ENCODE measurements at regions not wholly inside any gene's neighbourhood (a gene's known extent, or its start where the extent isn't known, plus 50 kb on each side); places are given as distances from the start of the nearest gene placed in this dataset.

DNA sequence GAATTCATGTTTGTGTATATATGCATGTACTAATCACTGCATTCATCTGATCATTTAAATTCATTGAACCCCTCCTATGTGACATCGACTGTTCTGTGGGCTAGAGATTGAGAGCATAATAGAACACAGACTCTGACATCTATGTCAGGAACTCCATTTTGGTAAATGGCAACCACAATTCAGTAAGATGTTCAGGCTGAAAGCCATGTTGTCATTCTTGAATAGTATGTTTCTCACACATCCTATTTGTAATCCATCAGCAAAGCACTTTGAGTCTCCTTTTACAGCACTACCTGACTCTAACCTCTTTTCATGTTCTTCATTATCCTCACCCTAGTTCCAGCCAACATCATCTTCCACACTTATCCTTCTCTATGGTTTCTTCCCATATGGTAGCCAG, 413.8 kb upstream of the MEX3C start:
- no peak for DNase-seq
- no peak for TF ChIP-seq POLR2A (IDR thresholded peaks at IDR 0.05; ENCODE audit: low read length)
- TF ChIP-seq GATA1 (IDR thresholded peaks at IDR 0.05; ENCODE audit: low read depth, low read length): no peak

DNA sequence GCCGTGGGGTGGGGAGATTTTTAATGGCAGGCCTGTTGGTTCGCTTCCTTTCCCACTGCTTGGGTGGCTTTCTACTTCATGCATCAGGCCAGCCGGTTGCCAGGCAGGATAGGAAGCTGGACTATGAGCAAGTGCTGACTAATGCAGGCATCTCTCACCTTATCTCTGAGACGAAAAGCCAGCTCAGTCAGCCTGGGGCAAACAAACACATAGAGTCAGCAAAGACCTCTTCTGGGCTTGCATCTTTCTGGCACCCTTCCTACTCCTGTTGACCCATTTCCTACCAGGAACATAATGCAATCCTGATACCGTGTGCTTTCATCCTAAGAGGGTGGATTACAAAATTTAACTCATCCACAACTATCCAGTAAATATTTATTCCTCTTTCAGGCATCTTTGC, 416.6 kb upstream of the MEX3C start:
- DNase-seq: no peak
- TF ChIP-seq GATA1 (IDR thresholded peaks at IDR 0.05; ENCODE audit: low read depth, low read length) (no peak), POLR2A (IDR thresholded peaks at IDR 0.05; ENCODE audit: low read length) (no peak)

DNA sequence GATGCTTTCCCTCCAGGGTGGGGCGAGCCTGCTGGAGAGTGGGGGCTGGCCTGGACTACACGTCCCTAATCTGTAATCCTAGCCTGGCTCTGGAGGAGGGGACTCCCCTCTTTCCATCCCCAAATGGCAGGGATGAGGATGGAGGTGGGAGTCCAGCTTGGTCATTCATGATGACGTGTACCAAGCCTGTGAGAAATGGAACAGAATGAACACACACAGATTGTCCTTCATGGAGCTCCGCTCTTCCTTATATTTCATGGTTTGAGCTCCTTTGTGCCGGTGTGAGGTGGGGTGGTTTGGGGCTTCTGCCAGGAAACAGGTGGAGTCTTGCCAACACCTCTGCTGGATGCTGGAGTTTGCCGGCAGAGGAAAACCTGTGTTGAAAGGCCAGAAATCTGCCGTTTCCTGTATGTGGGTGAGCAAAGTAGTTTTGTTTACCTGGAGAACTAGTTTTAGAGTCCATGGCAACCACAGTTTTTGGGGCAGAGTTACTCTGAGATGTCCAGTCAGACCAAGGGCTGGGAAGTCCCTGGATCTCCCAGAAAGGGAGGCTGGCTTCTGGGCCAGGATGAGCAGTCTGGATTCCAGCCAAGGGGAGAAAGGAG, 417.6 kb upstream of the MEX3C start:
- DNase-seq: no peak
- TF ChIP-seq GATA1 (IDR thresholded peaks at IDR 0.05; ENCODE audit: low read depth, low read length) (no peak), POLR2A (IDR thresholded peaks at IDR 0.05; ENCODE audit: low read length) (no peak)

DNA sequence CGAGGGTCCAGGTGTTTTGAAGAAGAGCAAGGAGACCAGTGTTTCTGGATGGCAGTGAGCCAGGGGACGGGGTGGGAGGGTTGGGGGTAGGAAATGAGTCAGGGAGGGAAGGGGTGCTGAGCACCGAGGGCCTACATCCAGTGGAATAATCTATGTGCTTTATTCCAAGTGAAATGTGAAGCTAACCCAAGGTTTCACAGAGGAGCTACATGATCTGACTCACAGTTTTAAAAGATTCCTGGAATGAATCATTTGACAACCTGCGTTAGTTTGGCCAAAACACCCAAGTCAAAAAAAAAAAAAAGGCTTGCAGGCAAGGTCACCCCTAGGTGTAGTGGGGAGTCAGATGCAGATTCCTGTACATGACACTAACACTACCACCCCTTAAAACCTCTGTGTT, 419.7 kb upstream of the MEX3C start:
- TF ChIP-seq GATA1 (IDR thresholded peaks at IDR 0.05; ENCODE audit: low read depth, low read length): no peak
- TF ChIP-seq POLR2A (IDR thresholded peaks at IDR 0.05; ENCODE audit: low read length): no peak

DNA sequence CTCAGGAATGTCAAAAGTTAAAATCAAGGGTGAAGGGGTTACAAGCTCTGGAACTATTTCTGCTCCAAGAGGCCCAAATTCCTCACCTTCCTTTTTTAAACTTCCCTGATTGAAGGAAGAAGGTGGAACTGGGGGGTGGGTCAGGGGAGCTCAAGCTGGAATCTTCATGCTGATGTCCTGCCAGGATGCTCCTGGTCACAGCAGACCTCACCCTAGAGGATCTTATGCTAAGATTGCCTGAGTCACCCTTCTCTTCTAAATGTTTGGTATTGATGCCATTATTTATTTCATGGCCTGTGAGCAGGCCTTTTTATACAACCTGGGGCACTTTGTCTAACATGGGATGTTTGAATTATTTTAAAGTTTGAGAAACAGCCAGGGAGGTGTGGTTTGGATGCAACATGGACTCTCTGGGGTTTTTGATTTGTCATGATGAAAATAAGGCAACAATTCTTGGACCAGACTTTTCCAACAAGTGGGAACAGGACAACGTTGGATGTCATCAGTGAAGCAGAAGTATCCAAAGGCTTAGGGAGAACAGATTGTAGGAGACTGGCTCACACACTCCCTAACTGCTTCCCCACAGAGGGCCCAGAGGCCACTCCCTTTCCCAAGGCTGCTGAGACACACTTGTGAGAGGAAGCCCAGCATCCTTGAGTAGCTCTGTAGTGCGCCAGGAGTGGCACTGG, 420.2 kb upstream of the MEX3C start:
- TF ChIP-seq POLR2A (IDR thresholded peaks at IDR 0.05; ENCODE audit: low read length) (no peak), GATA1 (IDR thresholded peaks at IDR 0.05; ENCODE audit: low read depth, low read length) (no peak)

More for the DNA sequence above, 419.7 kb upstream of the MEX3C start:
- no peak for DNase-seq

DNA sequence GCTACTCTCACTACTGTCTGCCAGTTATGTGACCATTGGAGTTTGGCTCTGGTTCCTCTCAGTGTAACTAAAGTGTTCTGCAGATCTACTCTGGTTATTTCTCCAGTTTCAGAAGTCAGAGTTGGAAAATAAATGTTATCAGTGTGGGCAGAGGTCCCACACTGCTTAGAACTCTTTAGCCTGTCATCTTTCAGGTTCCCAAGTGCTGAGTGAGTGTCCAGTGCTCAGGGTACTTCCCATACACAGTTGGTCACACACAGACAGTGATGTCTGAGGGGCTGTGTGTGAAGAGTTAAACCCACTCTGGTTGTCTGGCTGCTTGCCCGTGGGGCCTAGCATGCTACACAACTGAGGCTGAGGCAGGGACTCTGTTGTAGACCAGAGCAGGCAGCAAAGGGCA, 421.8 kb upstream of the MEX3C start:
- TF ChIP-seq POLR2A (IDR thresholded peaks at IDR 0.05; ENCODE audit: low read length): no peak
- no peak for TF ChIP-seq GATA1 (IDR thresholded peaks at IDR 0.05; ENCODE audit: low read depth, low read length)
- DNase-seq: no peak

More for the DNA sequence above, 420.2 kb upstream of the MEX3C start:
- DNase-seq: no peak

DNA sequence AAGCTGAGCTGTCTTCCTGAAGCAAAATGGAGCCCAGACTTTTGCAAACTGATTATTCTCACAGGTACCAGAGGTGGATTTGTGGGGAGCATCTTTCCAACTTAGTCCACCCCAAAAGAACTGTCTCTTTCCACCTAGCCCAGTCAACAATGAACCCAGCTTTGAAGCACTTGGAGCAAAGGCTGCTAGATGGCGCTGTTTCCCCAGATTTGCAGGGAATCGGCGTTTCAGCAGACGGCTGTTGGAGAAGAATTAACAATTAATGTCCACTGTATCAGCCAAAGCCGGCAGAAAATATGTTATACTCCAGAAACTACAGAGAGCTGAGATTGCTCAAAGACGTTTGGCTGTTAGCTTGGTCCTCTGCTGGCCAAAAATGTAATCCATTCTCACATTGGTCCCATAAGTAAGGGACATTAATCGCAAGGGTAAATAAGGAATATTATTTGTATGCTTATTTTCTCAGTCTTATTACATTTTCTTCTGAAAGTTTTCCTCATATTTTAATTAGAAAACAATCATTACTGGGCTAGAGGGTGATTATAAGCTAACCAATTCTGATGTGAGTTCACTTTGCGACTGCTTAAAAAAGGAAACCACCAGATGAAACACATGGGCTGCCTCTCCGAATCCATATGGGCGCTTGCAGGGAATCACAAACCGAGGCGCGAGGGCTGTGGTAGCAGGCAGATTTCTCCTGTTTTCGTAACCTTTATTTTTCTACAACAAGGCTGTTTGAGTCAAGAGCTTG, 423.8 kb upstream of the MEX3C start:
- TF ChIP-seq GATA1 (IDR thresholded peaks at IDR 0.05; ENCODE audit: low read depth, low read length) (no peak), POLR2A (IDR thresholded peaks at IDR 0.05; ENCODE audit: low read length) (no peak)
- DNase-seq: peak; percentile 48 to 73

DNA sequence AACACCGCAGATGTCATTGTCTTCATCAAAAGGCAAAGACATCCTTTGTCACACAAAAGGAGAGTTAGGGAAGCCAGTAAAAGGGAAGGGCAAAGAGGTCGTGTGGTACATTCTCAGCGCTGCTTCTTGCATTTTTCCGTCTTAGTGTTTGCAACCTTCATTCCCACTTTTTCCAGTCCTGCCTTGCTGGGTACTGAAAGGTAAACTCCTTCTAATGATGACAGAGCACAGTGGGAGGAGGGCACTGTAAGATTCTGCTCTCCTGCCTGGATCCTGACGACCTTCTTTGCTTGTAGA, 424.3 kb upstream of the MEX3C start:
- DNase-seq: no peak
- TF ChIP-seq POLR2A (IDR thresholded peaks at IDR 0.05; ENCODE audit: low read length): no peak
- no peak for TF ChIP-seq GATA1 (IDR thresholded peaks at IDR 0.05; ENCODE audit: low read depth, low read length)

DNA sequence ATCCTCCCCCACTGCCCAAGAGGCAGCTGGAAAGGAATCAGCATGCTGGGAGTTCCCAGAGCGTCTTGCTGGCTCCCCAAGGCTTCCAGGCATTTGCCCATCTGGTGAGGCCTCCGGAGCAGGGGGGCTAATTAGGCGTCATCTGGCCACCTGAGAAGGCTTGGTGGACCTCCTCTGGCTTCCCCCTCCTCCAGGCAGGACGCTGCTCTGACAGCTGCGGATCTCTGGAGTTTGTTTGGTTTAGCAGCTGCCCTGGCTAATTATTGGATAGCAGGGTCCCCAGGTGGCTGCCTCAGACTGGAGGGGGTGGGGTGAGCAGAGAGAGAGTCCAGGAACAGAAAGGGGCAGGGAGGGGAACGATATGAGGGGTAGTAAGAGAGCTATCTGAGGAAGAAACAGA, 425.2 kb upstream of the MEX3C start:
- DNase-seq: no peak
- TF ChIP-seq GATA1 (IDR thresholded peaks at IDR 0.05; ENCODE audit: low read depth, low read length) (no peak), POLR2A (IDR thresholded peaks at IDR 0.05; ENCODE audit: low read length) (no peak)

DNA sequence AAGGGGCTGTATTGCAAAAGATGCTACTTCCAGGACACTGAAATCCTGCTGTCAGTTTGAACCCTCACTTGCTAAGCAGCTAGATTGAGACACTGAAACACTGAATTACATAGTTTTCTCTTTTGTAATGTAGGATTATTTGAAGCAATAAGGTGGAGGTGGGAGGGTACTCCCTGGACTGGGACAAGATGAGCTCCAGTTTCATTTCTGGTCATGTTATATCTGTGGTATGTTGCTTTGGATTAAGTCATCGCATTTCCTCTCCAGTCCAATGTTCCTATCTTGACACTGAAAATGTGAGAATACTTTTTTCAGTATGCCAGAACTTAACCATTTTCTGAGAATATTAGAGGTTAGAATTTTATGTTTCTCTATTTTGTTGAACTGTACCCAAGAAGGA, 426.2 kb upstream of the MEX3C start:
- no peak for DNase-seq
- TF ChIP-seq POLR2A (IDR thresholded peaks at IDR 0.05; ENCODE audit: low read length) (no peak), GATA1 (IDR thresholded peaks at IDR 0.05; ENCODE audit: low read depth, low read length) (no peak)

DNA sequence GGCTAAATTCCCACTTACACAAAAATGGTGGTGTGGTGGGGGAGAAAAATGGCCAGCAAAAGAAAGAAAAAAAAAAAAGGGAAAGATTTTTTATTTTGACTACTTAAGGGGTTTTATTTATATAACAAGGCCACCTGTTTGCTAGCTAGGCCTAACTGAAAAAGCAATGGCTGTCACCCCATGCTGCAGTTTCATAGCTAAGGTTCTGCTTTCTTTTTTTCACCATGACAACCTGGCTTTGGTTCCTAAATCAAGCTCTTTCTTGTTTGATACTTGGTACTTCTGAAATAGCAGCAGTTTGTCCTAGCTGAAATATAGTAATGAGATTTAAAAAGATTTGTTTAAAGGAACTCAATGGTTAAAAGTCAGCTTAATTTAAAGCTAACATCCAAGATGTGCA, 433.2 kb upstream of the MEX3C start:
- no peak for DNase-seq
- TF ChIP-seq POLR2A (IDR thresholded peaks at IDR 0.05; ENCODE audit: low read length) (no peak), GATA1 (IDR thresholded peaks at IDR 0.05; ENCODE audit: low read depth, low read length) (no peak)

DNA sequence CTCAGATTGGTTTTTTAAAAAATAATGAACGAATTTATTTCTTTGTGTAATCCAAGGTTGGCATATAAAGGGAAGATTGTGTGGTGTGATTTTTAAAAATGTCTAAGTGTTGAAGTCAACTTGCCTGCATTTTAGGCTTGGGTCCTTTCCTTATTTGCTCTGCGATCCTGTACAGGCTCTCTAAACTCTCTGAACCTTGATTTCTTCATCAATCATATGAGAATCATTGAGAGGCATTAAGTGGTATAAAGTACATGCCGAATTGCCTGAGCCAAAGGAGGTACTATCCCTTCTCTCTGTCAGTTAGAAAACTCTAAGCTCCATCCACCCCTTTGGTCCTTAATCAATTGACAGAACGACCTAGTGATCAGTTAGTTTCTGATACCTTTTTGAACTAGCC, 440.4 kb upstream of the MEX3C start:
- no peak for DNase-seq
- TF ChIP-seq POLR2A (IDR thresholded peaks at IDR 0.05; ENCODE audit: low read length): no peak
- TF ChIP-seq GATA1 (IDR thresholded peaks at IDR 0.05; ENCODE audit: low read depth, low read length): no peak

DNA sequence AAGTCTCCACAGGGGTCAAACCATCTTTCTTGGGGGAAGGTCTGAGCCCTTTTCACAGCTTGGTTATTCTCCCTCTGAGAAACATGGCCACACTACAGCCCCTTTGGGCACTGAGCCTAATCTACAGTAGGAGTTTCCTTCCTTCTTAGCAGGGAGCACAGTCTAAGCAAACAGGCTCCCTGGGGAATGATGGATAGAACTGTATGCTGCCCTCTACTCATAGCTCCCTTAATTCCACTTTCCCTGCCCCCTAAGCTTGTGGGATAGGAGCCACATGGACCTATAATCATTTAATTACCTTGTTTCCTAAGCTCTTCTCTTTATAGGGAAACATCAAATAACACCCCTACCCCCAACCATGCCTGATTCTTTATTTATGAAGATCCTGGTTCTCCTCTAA, 442.1 kb upstream of the MEX3C start:
- no peak for TF ChIP-seq GATA1 (IDR thresholded peaks at IDR 0.05; ENCODE audit: low read depth, low read length)
- no peak for TF ChIP-seq POLR2A (IDR thresholded peaks at IDR 0.05; ENCODE audit: low read length)
- DNase-seq: no peak

DNA sequence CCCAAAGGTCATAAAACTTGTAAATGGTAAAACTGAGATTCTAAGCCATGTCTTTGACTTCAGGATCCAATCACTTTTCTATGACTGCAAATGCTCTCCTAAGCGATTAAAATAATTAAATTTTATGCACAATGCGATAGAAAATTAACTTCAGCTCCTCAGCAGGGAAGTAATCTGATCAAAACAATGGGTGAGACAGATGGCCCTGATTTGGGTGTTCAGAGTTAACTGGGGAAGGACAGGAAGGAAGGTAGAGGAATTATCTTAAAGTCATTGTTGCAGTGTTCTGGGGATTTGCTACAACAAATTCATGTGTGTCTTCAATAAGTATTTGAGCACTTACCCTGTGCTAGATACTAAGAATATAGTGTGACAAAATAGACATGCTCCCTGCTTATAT, 446.0 kb upstream of the MEX3C start:
- DNase-seq: no peak
- TF ChIP-seq GATA1 (IDR thresholded peaks at IDR 0.05; ENCODE audit: low read depth, low read length) (no peak), POLR2A (IDR thresholded peaks at IDR 0.05; ENCODE audit: low read length) (no peak)

DNA sequence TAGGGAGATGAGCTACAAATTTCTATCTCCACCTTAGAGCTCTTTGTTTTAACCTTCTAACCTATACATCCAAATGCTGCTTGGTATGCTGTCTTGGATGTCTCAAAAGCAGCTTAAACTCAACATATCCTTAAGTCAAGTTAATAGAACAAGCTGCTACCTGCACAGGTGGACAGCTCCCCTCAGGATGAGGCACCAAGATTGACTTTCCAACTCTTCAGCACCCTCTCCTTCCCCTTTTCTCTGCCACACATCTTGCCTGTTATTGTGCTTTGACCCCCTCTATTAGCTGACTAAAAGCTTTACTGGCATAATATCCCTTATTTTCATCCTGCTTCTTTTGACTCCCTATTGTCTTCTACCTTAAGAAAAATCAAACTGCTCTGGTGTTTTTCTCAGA, 448.1 kb upstream of the MEX3C start:
- TF ChIP-seq GATA1 (IDR thresholded peaks at IDR 0.05; ENCODE audit: low read depth, low read length) (no peak), POLR2A (IDR thresholded peaks at IDR 0.05; ENCODE audit: low read length) (no peak)
- no peak for DNase-seq
